ENCODE measurements at regions not wholly inside any gene's neighbourhood (a gene's known extent, or its start where the extent isn't known, plus 50 kb on each side); places are given as distances from the start of the nearest gene placed in this dataset.

GRCh38 chr13:67763984-67764383 is 533.8 kb upstream of the PCDH9 start:
- H3K27ac ChIP-seq: no peak overlapping the region
- intact Hi-C loops (cut with DNase I): no loop called here

DNA sequence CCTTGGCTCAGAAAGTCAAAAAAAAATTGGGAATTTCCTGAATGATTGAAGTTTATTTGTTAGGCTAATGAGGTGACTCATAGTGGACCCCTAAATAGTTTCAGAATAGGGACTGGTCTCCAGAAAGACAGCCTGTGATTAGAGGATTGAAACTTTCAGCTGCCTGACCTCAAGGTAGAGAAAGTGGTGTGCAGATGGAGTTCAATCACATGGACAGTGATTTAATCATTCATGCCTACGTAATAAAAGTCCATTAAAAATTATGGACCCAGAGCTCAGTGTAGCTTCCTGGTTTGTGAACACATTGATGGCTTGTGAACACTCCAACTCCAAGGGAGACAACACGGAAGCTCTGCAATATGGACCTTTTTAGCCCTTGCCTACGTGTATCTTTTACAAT is 533.2 kb upstream of the PCDH9 start:
- no peaks in the 10 kb centered on the region for H3K4me1 ChIP-seq
- intact Hi-C loops (cut with DNase I): no loop called here
- H3K4me3 ChIP-seq (replicated peaks in 1 of 3): no peak overlapping the region
- TF ChIP-seq CTCF (IDR thresholded peaks at IDR 0.05) (no peak), POLR2A (IDR thresholded peaks at IDR 0.05) (no peak)
- 87 to 88% methylated on average over 3 of the region's 3 CpGs for WGBS, 2 donors
- H3K27ac ChIP-seq: no peak overlapping the region
- no peaks in the 10 kb centered on the region for H3K36me3 ChIP-seq
- no peaks in the 10 kb centered on the region for H3K9me3 ChIP-seq
- no peak for DNase-seq
- no peaks in the 10 kb centered on the region for H3K27me3 ChIP-seq

More at GRCh38 chr13:67763984-67764383, 533.8 kb upstream of the PCDH9 start:
- Histone ChIP-seq H3K9me3 (no peaks in the 10 kb centered on the region), H3K4me3 (replicated peaks in 1 of 3) (no peak overlapping the region), H3K36me3 (no peaks in the 10 kb centered on the region), H3K4me1 (no peaks in the 10 kb centered on the region), H3K27me3 (no peaks in the 10 kb centered on the region)
- TF ChIP-seq POLR2A (IDR thresholded peaks at IDR 0.05) (no peak), CTCF (IDR thresholded peaks at IDR 0.05) (no peak)
- DNase-seq: no peak
- 66 to 80% methylated on average over 3 of the region's 3 CpGs for WGBS, 2 donors

DNA sequence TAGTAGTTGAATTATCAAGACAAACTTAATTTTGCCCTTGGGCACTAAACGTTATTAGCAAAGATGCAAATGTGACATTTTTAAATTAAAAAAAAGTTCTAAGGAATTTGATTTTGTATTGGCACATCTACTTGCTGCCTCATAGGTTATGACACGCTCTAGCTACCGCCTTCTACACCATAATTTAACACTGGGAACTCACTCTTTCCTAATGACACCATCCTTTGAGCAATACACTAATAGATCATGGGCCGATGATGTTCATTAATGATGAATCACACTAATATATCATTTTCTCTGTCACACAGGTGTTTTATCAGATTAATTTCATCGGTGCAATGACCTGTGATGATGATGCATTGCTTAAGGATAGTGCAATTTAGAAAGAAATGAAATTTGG is 528.8 kb upstream of the PCDH9 start:
- DNase-seq: no peak
- H3K27ac ChIP-seq: no peak overlapping the region
- no peak for TF ChIP-seq CTCF (IDR thresholded peaks at IDR 0.05)
- no peak for TF ChIP-seq POLR2A (IDR thresholded peaks at IDR 0.05)
- no peak overlapping the region for H3K4me3 ChIP-seq (replicated peaks in 1 of 3)
- intact Hi-C loops (cut with DNase I): no loop called here
- H3K27me3 ChIP-seq: no peaks in the 10 kb centered on the region
- no peaks in the 10 kb centered on the region for H3K36me3 ChIP-seq
- WGBS, 2 donors: 88 to 92% methylated on average over 5 of the region's 5 CpGs
- no peaks in the 10 kb centered on the region for H3K4me1 ChIP-seq
- no peaks in the 10 kb centered on the region for H3K9me3 ChIP-seq

GRCh38 chr13:67754012-67754411 is 523.9 kb upstream of the PCDH9 start:
- H3K4me3 ChIP-seq (replicated peaks in 1 of 3): no peak overlapping the region
- H3K4me1 ChIP-seq: no peaks in the 10 kb centered on the region
- intact Hi-C loops (cut with DNase I): no loop called here
- H3K27me3 ChIP-seq: no peaks in the 10 kb centered on the region
- DNase-seq: no peak
- no peaks in the 10 kb centered on the region for H3K36me3 ChIP-seq
- H3K27ac ChIP-seq: no peak overlapping the region
- H3K9me3 ChIP-seq: no peaks in the 10 kb centered on the region
- TF ChIP-seq POLR2A (IDR thresholded peaks at IDR 0.05): no peak
- TF ChIP-seq CTCF (IDR thresholded peaks at IDR 0.05): no peak

DNA sequence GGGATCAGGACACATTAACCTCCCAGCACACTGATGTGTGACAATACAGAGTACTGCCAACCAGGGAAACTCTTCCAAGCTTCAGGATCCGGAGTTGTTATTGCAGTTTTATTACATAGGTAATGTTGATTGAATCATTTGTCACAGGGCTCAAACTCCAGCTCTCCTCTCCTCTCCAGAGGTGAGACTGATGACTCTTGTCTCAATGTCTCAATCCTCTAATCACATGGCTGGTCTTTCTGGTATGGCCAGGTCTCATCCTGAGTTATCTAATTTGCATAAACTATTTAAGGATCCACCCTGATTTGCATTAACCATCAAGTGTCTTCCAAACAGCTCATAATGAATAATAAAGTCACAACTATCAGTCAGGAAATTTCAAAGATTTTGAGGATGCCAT is 522.6 kb upstream of the PCDH9 start:
- Histone ChIP-seq H3K27me3 (no peaks in the 10 kb centered on the region), H3K4me1 (no peaks in the 10 kb centered on the region), H3K9me3 (no peaks in the 10 kb centered on the region), H3K4me3 (replicated peaks in 1 of 3) (no peak overlapping the region), H3K36me3 (no peaks in the 10 kb centered on the region), H3K27ac (no peak overlapping the region)
- intact Hi-C loops (cut with DNase I): no loop called here
- TF ChIP-seq POLR2A (IDR thresholded peaks at IDR 0.05) (no peak), CTCF (IDR thresholded peaks at IDR 0.05) (no peak)
- 80 to 94% methylated on average over 1 of the region's 1 CpG for WGBS, 2 donors
- DNase-seq: no peak
